ENCODE measurements at regions not wholly inside any gene's neighbourhood (a gene's known extent, or its start where the extent isn't known, plus 50 kb on each side); places are given as distances from the start of the nearest gene placed in this dataset.

GRCh38 chr11:28525636-28526405 is 417.6 kb downstream of the METTL15 start:
- no peaks in the 10 kb centered on the region for H3K4me1 ChIP-seq (ENCODE audit: control insufficient read depth in 1 of 2, insufficient read depth in 2 of 2, low read length in 2 of 2)
- H3K36me3 ChIP-seq (ENCODE audit: control insufficient read depth in 1 of 2, insufficient read depth in 2 of 2, low read length in 2 of 2), result no peaks in the 10 kb centered on the region
- no peaks in the 10 kb centered on the region for H3K27me3 ChIP-seq (ENCODE audit: low read depth, low read length)
- H3K4me3 ChIP-seq (ENCODE audit: low read depth in 1 of 2, low read length in 2 of 2), result peak overlapping the region in 1 of 2 donors; percentile 29
- no peak overlapping the region for H3K27ac ChIP-seq (ENCODE audit: low read length)
- H3K9me3 ChIP-seq (ENCODE audit: control insufficient read depth in 1 of 2, low read length in 2 of 2), result peaks cover 4 to 14% of the 10 kb centered on the region in 2 donors

- H3K4me1 ChIP-seq (ENCODE audit: control insufficient read depth in 1 of 2, insufficient read depth in 2 of 2, low read length in 2 of 2), result no peaks in the 10 kb centered on the region
- H3K27ac ChIP-seq (ENCODE audit: low read length), result no peak overlapping the region
- peaks cover 3 to 14% of the 10 kb centered on the region in 2 donors for H3K9me3 ChIP-seq (ENCODE audit: control insufficient read depth in 1 of 2, low read length in 2 of 2)
- no peak overlapping the region for H3K4me3 ChIP-seq (ENCODE audit: low read depth in 1 of 2, low read length in 2 of 2)
- H3K36me3 ChIP-seq (ENCODE audit: control insufficient read depth in 1 of 2, insufficient read depth in 2 of 2, low read length in 2 of 2), result no peaks in the 10 kb centered on the region
- no peaks in the 10 kb centered on the region for H3K27me3 ChIP-seq (ENCODE audit: low read depth, low read length)
These were observed 415.9 kb downstream of the METTL15 start for GRCh38 chr11:28524098-28524497.

GRCh38 chr11:28521075-28521474 is 412.9 kb downstream of the METTL15 start:
- Histone ChIP-seq H3K4me3 (ENCODE audit: low read depth in 1 of 2, low read length in 2 of 2) (no peak overlapping the region), H3K9me3 (ENCODE audit: control insufficient read depth in 1 of 2, low read length in 2 of 2) (peaks cover 0 to 8% of the 10 kb centered on the region in 2 donors), H3K27me3 (ENCODE audit: low read depth, low read length) (no peaks in the 10 kb centered on the region), H3K36me3 (ENCODE audit: control insufficient read depth in 1 of 2, insufficient read depth in 2 of 2, low read length in 2 of 2) (no peaks in the 10 kb centered on the region), H3K27ac (ENCODE audit: low read length) (no peak overlapping the region), H3K4me1 (ENCODE audit: control insufficient read depth in 1 of 2, insufficient read depth in 2 of 2, low read length in 2 of 2) (no peaks in the 10 kb centered on the region)

GRCh38 chr11:28520291-28520690 is 412.1 kb downstream of the METTL15 start:
- H3K27me3 ChIP-seq (ENCODE audit: low read depth, low read length), result no peaks in the 10 kb centered on the region
- no peak overlapping the region for H3K27ac ChIP-seq (ENCODE audit: low read length)

GRCh38 chr11:28518825-28519224 is 410.6 kb downstream of the METTL15 start:
- no peak overlapping the region for H3K4me3 ChIP-seq (ENCODE audit: low read depth in 1 of 2, low read length in 2 of 2)
- no peaks in the 10 kb centered on the region for H3K4me1 ChIP-seq (ENCODE audit: control insufficient read depth in 1 of 2, insufficient read depth in 2 of 2, low read length in 2 of 2)
- no peaks in the 10 kb centered on the region for H3K27me3 ChIP-seq (ENCODE audit: low read depth, low read length)
- H3K36me3 ChIP-seq (ENCODE audit: control insufficient read depth in 1 of 2, insufficient read depth in 2 of 2, low read length in 2 of 2), result no peaks in the 10 kb centered on the region
- no peaks in the 10 kb centered on the region for H3K9me3 ChIP-seq (ENCODE audit: control insufficient read depth in 1 of 2, low read length in 2 of 2)
- H3K27ac ChIP-seq (ENCODE audit: low read length), result no peak overlapping the region

More at GRCh38 chr11:28520291-28520690, 412.1 kb downstream of the METTL15 start:
- Histone ChIP-seq H3K36me3 (ENCODE audit: control insufficient read depth in 1 of 2, insufficient read depth in 2 of 2, low read length in 2 of 2) (no peaks in the 10 kb centered on the region), H3K4me1 (ENCODE audit: control insufficient read depth in 1 of 2, insufficient read depth in 2 of 2, low read length in 2 of 2) (no peaks in the 10 kb centered on the region), H3K9me3 (ENCODE audit: control insufficient read depth in 1 of 2, low read length in 2 of 2) (peaks cover 0 to under 1% of the 10 kb centered on the region in 2 donors), H3K4me3 (ENCODE audit: low read depth in 1 of 2, low read length in 2 of 2) (no peak overlapping the region)

- no peaks in the 10 kb centered on the region for H3K27me3 ChIP-seq (ENCODE audit: low read depth, low read length)
- no peaks in the 10 kb centered on the region for H3K36me3 ChIP-seq (ENCODE audit: control insufficient read depth in 1 of 2, insufficient read depth in 2 of 2, low read length in 2 of 2)
- no peak overlapping the region for H3K27ac ChIP-seq (ENCODE audit: low read length)
- no peaks in the 10 kb centered on the region for H3K4me1 ChIP-seq (ENCODE audit: control insufficient read depth in 1 of 2, insufficient read depth in 2 of 2, low read length in 2 of 2)
- no peaks in the 10 kb centered on the region for H3K9me3 ChIP-seq (ENCODE audit: control insufficient read depth in 1 of 2, low read length in 2 of 2)
- no peak overlapping the region for H3K4me3 ChIP-seq (ENCODE audit: low read depth in 1 of 2, low read length in 2 of 2)
These were observed 409.4 kb downstream of the METTL15 start for GRCh38 chr11:28517621-28518020.

GRCh38 chr11:28514391-28514790 is 406.2 kb downstream of the METTL15 start:
- Histone ChIP-seq H3K4me3 (ENCODE audit: low read depth in 1 of 2, low read length in 2 of 2) (no peak overlapping the region), H3K36me3 (ENCODE audit: control insufficient read depth in 1 of 2, insufficient read depth in 2 of 2, low read length in 2 of 2) (no peaks in the 10 kb centered on the region), H3K27me3 (ENCODE audit: low read depth, low read length) (no peaks in the 10 kb centered on the region), H3K9me3 (ENCODE audit: control insufficient read depth in 1 of 2, low read length in 2 of 2) (no peaks in the 10 kb centered on the region), H3K4me1 (ENCODE audit: control insufficient read depth in 1 of 2, insufficient read depth in 2 of 2, low read length in 2 of 2) (no peaks in the 10 kb centered on the region), H3K27ac (ENCODE audit: low read length) (no peak overlapping the region)

GRCh38 chr11:28512143-28512756 is 404.1 kb downstream of the METTL15 start:
- Histone ChIP-seq H3K4me3 (ENCODE audit: low read depth in 1 of 2, low read length in 2 of 2) (no peak overlapping the region), H3K27me3 (ENCODE audit: low read depth, low read length) (no peaks in the 10 kb centered on the region), H3K27ac (ENCODE audit: low read length) (no peak overlapping the region), H3K9me3 (ENCODE audit: control insufficient read depth in 1 of 2, low read length in 2 of 2) (no peaks in the 10 kb centered on the region), H3K36me3 (ENCODE audit: control insufficient read depth in 1 of 2, insufficient read depth in 2 of 2, low read length in 2 of 2) (no peaks in the 10 kb centered on the region), H3K4me1 (ENCODE audit: control insufficient read depth in 1 of 2, insufficient read depth in 2 of 2, low read length in 2 of 2) (no peaks in the 10 kb centered on the region)

GRCh38 chr11:28505232-28505631 is 397.0 kb downstream of the METTL15 start:
- Histone ChIP-seq H3K27ac (ENCODE audit: low read length) (no peak overlapping the region), H3K36me3 (ENCODE audit: control insufficient read depth in 1 of 2, insufficient read depth in 2 of 2, low read length in 2 of 2) (no peaks in the 10 kb centered on the region), H3K4me1 (ENCODE audit: control insufficient read depth in 1 of 2, insufficient read depth in 2 of 2, low read length in 2 of 2) (no peaks in the 10 kb centered on the region), H3K27me3 (ENCODE audit: low read depth, low read length) (no peaks in the 10 kb centered on the region), H3K9me3 (ENCODE audit: control insufficient read depth in 1 of 2, low read length in 2 of 2) (no peaks in the 10 kb centered on the region), H3K4me3 (ENCODE audit: low read depth in 1 of 2, low read length in 2 of 2) (no peak overlapping the region)

- Histone ChIP-seq H3K4me1 (ENCODE audit: control insufficient read depth in 1 of 2, insufficient read depth in 2 of 2, low read length in 2 of 2) (no peaks in the 10 kb centered on the region), H3K27ac (ENCODE audit: low read length) (no peak overlapping the region), H3K9me3 (ENCODE audit: control insufficient read depth in 1 of 2, low read length in 2 of 2) (no peaks in the 10 kb centered on the region), H3K36me3 (ENCODE audit: control insufficient read depth in 1 of 2, insufficient read depth in 2 of 2, low read length in 2 of 2) (no peaks in the 10 kb centered on the region), H3K27me3 (ENCODE audit: low read depth, low read length) (no peaks in the 10 kb centered on the region), H3K4me3 (ENCODE audit: low read depth in 1 of 2, low read length in 2 of 2) (no peak overlapping the region)
These were observed 396.4 kb downstream of the METTL15 start for GRCh38 chr11:28504555-28505110.

- no peaks in the 10 kb centered on the region for H3K27me3 ChIP-seq (ENCODE audit: low read depth, low read length)
- no peak overlapping the region for H3K4me3 ChIP-seq (ENCODE audit: low read depth in 1 of 2, low read length in 2 of 2)
- H3K9me3 ChIP-seq (ENCODE audit: control insufficient read depth in 1 of 2, low read length in 2 of 2), result no peaks in the 10 kb centered on the region
- no peak overlapping the region for H3K27ac ChIP-seq (ENCODE audit: low read length)
- no peaks in the 10 kb centered on the region for H3K36me3 ChIP-seq (ENCODE audit: control insufficient read depth in 1 of 2, insufficient read depth in 2 of 2, low read length in 2 of 2)
- H3K4me1 ChIP-seq (ENCODE audit: control insufficient read depth in 1 of 2, insufficient read depth in 2 of 2, low read length in 2 of 2), result no peaks in the 10 kb centered on the region
These were observed 387.1 kb downstream of the METTL15 start for GRCh38 chr11:28495333-28495732.
